ENCODE measurements at regions not wholly inside any gene's neighbourhood (a gene's known extent, or its start where the extent isn't known, plus 50 kb on each side); places are given as distances from the start of the nearest gene placed in this dataset.

- no peak for TF ChIP-seq CTCF (IDR thresholded peaks at IDR 0.05; ENCODE audit: low read depth, low read length)
- TF ChIP-seq MAX (IDR thresholded peaks at IDR 0.05; ENCODE audit: low read depth, low read length), result no peak
- TF ChIP-seq POLR2A (IDR thresholded peaks at IDR 0.05; ENCODE audit: extremely low read depth, insufficient read length), result no peak
Observed at GRCh38 chr11:71309181-71309580, 56.8 kb upstream of the SHANK2 start.

All from NB4 (cell line).